Left kidney (tissue), 1 donor: ENCODE measurements at regions not wholly inside any gene's neighbourhood (a gene's known extent, or its start where the extent isn't known, plus 50 kb on each side); places are given as distances from the start of the nearest gene placed in this dataset.
"Not testable (repeated sequence)": the region's sequence is repeated elsewhere in the genome, so short reads cannot be mapped to it uniquely, and the experiment has no call there.

Experiments
- DNase-seq: peaks from one replicate; pipeline ENCODE4 v3.0.0-alpha.2; 2013

GRCh38 chr10:15428681-15429080 is 57.6 kb upstream of the FAM171A1 start:
- no peak for DNase-seq

- peak; percentile 80 for DNase-seq
Measured at GRCh38 chr10:15427843-15428414, 56.8 kb upstream of the FAM171A1 start.

GRCh38 chr10:15426558-15426957 is 55.5 kb upstream of the FAM171A1 start:
- DNase-seq, result no peak

- no peak for DNase-seq
Measured at GRCh38 chr10:15426115-15426514, 55.0 kb upstream of the FAM171A1 start.

- DNase-seq, result not testable (repeated sequence)
Measured at GRCh38 chr10:15421875-15422274, 50.8 kb upstream of the FAM171A1 start.
